ENCODE measurements at regions not wholly inside any gene's neighbourhood (a gene's known extent, or its start where the extent isn't known, plus 50 kb on each side); places are given as distances from the start of the nearest gene placed in this dataset.

DNA sequence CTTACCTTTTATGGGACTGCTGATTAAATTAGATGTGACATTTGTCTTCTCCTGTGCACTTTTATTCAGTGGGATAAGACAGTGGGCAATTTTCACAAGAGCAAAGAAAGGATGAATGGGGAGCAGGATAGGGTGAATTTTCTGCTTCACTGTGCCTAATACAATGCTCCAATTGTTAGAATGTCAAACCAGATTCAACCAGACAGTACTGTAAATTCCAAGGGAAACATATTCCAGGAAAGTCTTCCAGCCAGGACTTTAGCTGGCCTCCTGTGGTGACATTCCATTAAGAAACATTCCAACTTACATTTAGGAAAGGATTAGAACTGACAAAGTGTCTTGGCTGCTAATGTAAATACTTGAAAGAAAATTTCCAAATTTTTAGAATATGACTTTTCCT, 100.1 kb upstream of the PROK2 start:
- Mint-ChIP-seq H3K27ac (no peak overlapping the region), H3K9me3 (no peaks in the 10 kb centered on the region), H3K4me3 (no peak overlapping the region), H3K36me3 (no peaks in the 10 kb centered on the region), H3K27me3 (peaks cover 29 to 64% of the 10 kb centered on the region in 2 donors), H3K4me1 (ENCODE audit: low read depth in 2 of 2) (no peaks in the 10 kb centered on the region)
- no peak for DNase-seq (ENCODE audit: low spot score)
- no peak for ATAC-seq

DNA sequence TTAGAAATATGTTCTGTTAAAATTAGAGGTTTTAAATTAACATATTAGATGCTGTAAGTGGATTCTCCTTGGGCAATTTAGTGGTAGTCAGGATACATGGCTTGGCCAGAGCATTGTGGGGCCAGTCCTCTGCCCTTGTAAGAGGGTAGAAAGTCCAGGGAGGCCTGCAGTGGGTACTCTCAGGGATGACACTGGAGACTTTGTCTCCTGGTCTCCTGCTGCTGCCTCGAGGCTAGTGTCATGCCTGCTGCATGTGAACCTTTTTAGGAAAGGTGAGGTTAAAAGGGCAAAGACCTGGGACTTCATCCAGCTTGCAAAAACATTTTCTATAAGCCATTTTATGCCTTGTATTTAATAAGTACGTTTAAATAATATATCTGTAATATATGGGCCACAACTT, 96.8 kb upstream of the PROK2 start:
- DNase-seq (ENCODE audit: low spot score) (no peak), ATAC-seq (no peak)
- no peaks in the 10 kb centered on the region for H3K9me3 Mint-ChIP-seq
- H3K27ac Mint-ChIP-seq: no peak overlapping the region
- H3K4me1 Mint-ChIP-seq (ENCODE audit: low read depth in 2 of 2): no peaks in the 10 kb centered on the region
- H3K4me3 Mint-ChIP-seq: no peak overlapping the region
- no peaks in the 10 kb centered on the region for H3K36me3 Mint-ChIP-seq
- H3K27me3 Mint-ChIP-seq: peaks cover 21 to 45% of the 10 kb centered on the region in 2 donors

DNA sequence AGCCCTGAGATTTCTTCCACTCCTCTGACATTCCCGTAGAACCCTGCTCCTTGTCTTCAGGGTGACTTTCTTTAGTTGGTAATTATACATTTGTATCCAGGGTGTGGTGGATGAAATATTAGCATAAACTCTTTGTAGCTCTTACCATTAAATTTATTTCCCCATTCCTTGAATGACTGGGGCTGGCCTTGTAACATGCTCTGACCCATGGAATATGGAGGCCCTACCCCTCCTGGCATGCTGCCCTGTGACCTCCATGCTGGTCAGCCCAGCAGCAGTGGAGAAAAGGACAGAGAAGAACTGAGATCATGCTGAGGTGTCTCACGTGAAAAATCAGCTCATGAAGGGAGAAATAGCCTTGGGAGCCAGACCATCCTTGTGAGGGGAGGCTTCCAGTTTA, 96.1 kb upstream of the PROK2 start:
- no peaks in the 10 kb centered on the region for H3K36me3 Mint-ChIP-seq

DNA sequence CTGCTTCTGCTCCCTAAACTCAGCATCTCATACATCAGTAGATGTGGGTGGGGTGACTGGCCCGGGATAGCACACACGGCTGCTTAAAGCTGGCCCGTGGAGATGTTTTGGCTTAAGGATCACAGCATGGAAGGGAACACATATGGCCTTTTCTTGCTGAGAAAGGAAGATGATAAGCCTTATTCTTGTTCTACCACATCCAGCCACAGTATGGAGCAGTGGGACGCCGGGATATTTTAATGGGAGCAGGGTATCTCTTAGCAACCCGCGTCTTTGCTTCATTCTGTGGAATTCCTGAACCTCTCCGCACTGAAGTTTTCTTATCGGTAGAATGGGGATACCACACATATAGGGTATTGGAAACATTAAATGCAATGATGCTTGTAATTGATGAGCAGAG, 94.1 kb upstream of the PROK2 start:
- ATAC-seq (no peak), DNase-seq (ENCODE audit: low spot score) (no peak)
- Mint-ChIP-seq H3K36me3 (no peaks in the 10 kb centered on the region), H3K9me3 (no peaks in the 10 kb centered on the region), H3K4me3 (no peak overlapping the region), H3K27me3 (peaks cover 20 to 31% of the 10 kb centered on the region in 2 donors), H3K27ac (no peak overlapping the region), H3K4me1 (ENCODE audit: low read depth in 2 of 2) (peaks cover 5 to 7% of the 10 kb centered on the region in 2 donors)

More for the DNA sequence above, 96.1 kb upstream of the PROK2 start:
- Mint-ChIP-seq H3K9me3 (no peaks in the 10 kb centered on the region), H3K27ac (no peak overlapping the region), H3K27me3 (peaks cover 21 to 45% of the 10 kb centered on the region in 2 donors), H3K4me1 (ENCODE audit: low read depth in 2 of 2) (no peaks in the 10 kb centered on the region), H3K4me3 (no peak overlapping the region)
- ATAC-seq (no peak), DNase-seq (ENCODE audit: low spot score) (no peak)

DNA sequence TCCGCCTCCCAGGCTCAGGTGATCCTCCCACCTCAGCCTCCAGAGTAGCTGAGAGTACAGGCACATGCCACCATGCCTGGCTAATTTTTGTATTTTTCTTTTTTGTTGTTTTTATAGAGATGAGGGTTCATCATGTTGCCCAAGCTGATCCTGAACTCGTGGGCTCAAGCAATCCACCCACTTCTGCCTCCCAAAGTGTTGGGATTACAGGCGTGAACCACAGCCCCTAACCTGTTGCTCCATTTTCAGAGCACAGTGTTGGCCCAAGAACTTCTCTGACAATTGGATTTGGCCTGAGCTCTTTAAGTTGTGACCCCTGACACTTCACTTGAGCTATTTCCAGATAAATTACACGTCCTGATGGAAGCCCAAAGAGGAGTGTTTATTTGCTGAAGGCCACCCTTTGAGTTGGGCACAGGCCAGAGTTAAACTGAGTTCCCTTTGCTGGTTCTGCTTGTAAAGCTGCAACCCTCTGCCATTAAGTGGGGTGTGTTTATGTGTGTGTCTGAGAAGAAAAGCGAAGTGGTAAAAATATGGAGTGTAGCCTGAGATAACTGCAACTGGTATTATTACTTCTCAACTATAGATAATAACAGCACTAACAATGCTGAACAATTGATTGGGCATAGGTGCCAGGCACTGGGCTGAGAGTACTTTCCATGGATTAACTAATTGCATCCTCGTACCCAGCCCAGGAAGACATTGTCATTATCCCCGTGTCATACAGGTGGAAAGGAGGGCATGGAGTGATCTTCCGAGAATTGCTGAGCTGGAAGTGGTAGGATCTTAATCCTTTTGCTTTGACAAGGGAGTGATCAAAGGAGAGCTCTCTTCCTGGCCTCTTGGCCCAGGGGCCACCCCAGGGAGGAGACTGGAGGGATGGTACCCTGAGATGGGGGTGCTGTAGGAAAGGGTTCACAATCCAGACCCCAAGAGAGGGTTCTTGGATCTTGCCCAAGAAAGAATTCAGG, 91.5 kb upstream of the PROK2 start:
- ATAC-seq (no peak), DNase-seq (ENCODE audit: low spot score) (no peak)
- H3K27me3 Mint-ChIP-seq: peaks cover 9 to 13% of the 10 kb centered on the region in 2 donors
- no peak overlapping the region for H3K27ac Mint-ChIP-seq
- H3K36me3 Mint-ChIP-seq: no peaks in the 10 kb centered on the region
- no peak overlapping the region for H3K4me3 Mint-ChIP-seq
- H3K4me1 Mint-ChIP-seq (ENCODE audit: low read depth in 2 of 2): peaks cover 5 to 12% of the 10 kb centered on the region in 2 donors
- no peaks in the 10 kb centered on the region for H3K9me3 Mint-ChIP-seq

DNA sequence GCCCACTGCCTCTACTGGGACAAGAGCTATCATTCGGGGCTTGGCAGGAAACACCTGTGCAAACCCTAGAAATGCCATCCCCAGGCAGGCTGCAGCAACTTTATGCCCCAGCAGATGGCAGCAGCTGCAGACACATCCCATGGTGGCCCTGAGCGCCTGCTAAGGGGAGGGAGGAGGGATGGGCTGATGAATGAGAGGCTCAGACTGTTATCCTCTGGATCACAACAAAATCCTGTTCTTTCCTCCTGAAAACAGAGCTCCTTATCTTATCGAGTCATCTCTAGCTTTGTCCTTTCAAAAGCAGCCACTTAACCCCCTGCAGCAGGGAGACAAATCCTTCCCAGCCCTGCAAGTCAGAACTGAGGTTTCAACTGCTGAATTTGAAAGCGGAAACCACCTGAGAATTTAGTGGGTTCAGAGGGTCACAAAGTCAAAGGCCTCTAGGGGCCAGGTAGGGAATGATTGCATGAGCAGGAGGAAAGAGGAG, 90.6 kb upstream of the PROK2 start:
- Mint-ChIP-seq H3K36me3 (no peaks in the 10 kb centered on the region), H3K4me3 (no peak overlapping the region), H3K9me3 (no peaks in the 10 kb centered on the region), H3K27me3 (peaks cover 0 to 5% of the 10 kb centered on the region in 2 donors), H3K27ac (peak overlapping the region in 1 of 2 donors; percentile 47), H3K4me1 (ENCODE audit: low read depth in 2 of 2) (peaks cover 5 to 12% of the 10 kb centered on the region in 2 donors)
- peak; percentile 64 for DNase-seq (ENCODE audit: low spot score)
- ATAC-seq: peak; percentile 78 to 88

DNA sequence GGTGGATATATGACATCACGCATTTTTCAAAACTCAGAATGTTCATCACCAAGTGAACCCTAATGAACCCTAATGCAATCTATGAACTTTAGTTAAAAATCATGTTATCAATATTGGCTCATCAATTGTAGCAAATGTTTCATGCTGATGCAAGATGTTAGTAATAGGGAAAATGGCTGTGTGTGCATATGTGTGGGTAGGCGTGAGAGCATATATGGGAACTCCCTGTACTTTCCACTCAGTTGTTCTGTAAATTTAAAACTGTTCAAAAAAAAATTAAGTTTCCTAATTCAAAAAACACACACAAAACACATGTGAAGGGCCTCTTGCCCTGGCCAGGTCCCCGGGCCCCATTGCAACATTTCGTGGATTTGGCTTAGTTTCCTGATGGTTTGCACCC, 89.7 kb upstream of the PROK2 start:
- ATAC-seq: no peak
- Mint-ChIP-seq H3K27me3 (peaks cover 0 to 11% of the 10 kb centered on the region in 2 donors), H3K4me3 (no peak overlapping the region), H3K9me3 (no peaks in the 10 kb centered on the region), H3K4me1 (ENCODE audit: low read depth in 2 of 2) (peaks cover 5 to 12% of the 10 kb centered on the region in 2 donors), H3K36me3 (no peaks in the 10 kb centered on the region), H3K27ac (no peak overlapping the region)
- DNase-seq (ENCODE audit: low spot score): no peak

DNA sequence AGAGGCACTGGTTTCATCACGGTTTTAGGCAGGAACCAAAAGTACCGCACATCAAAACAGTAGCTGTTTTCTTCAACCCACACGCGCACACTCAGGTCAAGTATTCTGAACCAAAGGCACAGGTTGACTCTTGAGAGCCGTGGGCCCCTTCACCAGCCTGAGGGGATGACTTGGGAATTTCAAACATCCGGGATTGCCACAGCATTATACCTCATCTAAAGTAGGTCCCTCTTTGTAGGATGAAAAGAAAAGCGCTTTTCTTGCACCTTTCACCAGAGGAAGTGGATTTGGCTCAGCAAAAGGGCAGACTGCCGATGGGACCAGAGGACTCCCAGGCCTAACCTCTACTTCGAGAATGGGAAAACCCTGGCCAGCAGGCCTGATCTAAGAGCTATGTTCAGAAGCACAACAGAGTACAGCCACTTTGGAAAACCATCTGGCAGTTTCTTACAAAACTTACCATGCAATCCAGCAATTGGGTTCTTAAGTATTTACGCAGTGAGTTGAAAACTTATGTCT, 88.2 kb upstream of the PROK2 start:
- ATAC-seq: no peak

DNA sequence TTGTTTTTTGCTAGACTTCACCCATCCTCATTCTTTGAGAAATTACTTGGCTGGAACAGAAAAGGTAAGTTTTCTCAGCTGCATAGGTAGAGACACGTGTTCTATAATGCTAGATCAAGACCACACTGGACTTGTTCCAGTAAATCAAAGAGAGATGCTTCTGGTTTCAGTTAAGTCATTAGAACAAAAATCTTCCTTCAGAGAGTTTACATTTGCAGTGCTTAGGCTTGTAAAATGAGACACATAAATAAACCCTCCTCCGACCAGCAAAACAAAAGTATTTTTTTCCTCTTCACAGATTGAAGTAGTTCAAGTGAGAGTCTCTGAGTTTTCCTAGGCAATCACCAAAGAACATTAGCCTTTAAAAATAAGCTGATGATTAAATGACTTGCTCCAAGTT, 87.3 kb upstream of the PROK2 start:
- peaks cover 5 to 12% of the 10 kb centered on the region in 2 donors for H3K4me1 Mint-ChIP-seq (ENCODE audit: low read depth in 2 of 2)
- peak overlapping the region in 1 of 2 donors; percentile 33 for H3K27ac Mint-ChIP-seq
- H3K27me3 Mint-ChIP-seq: peaks cover 12 to 20% of the 10 kb centered on the region in 2 donors
- no peaks in the 10 kb centered on the region for H3K36me3 Mint-ChIP-seq
- H3K9me3 Mint-ChIP-seq: no peaks in the 10 kb centered on the region
- DNase-seq (ENCODE audit: low spot score): no peak
- ATAC-seq: no peak
- H3K4me3 Mint-ChIP-seq: no peak overlapping the region

More for the DNA sequence above, 88.2 kb upstream of the PROK2 start:
- Mint-ChIP-seq H3K4me1 (ENCODE audit: low read depth in 2 of 2) (peaks cover 5 to 12% of the 10 kb centered on the region in 2 donors), H3K4me3 (no peak overlapping the region), H3K36me3 (no peaks in the 10 kb centered on the region), H3K27ac (no peak overlapping the region), H3K27me3 (peaks cover 3 to 15% of the 10 kb centered on the region in 2 donors), H3K9me3 (no peaks in the 10 kb centered on the region)
- no peak for DNase-seq (ENCODE audit: low spot score)

DNA sequence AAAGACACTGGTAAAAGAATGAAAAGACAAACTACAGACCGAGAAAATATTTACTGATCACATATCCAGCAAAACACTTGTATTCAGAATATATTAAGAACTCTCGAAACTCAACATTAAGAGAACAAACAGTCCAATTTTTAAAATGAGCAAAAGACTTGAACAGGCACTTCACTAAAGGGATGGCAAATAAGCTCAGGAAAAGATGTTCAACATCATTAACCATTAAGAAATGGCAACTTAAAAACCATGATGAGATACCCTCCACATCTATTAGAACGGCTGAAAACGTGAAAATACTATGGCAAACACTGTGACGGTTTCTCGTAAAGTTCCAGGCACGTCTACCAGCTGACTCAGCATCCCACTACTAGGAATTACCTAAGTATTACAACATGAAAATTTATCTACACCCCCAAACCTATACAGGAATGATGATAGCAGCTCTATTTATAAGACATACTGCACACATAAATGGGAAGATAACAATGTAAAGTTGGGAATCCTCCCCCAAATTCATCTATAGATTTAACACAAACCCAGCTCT, 86.1 kb upstream of the PROK2 start:
- H3K27me3 Mint-ChIP-seq: peaks cover 22 to 23% of the 10 kb centered on the region in 2 donors
- peaks cover 5 to 12% of the 10 kb centered on the region in 2 donors for H3K4me1 Mint-ChIP-seq (ENCODE audit: low read depth in 2 of 2)
- H3K4me3 Mint-ChIP-seq: no peak overlapping the region
- no peaks in the 10 kb centered on the region for H3K36me3 Mint-ChIP-seq
- H3K27ac Mint-ChIP-seq: no peak overlapping the region
- no peaks in the 10 kb centered on the region for H3K9me3 Mint-ChIP-seq
- DNase-seq (ENCODE audit: low spot score) (no peak), ATAC-seq (no peak)

DNA sequence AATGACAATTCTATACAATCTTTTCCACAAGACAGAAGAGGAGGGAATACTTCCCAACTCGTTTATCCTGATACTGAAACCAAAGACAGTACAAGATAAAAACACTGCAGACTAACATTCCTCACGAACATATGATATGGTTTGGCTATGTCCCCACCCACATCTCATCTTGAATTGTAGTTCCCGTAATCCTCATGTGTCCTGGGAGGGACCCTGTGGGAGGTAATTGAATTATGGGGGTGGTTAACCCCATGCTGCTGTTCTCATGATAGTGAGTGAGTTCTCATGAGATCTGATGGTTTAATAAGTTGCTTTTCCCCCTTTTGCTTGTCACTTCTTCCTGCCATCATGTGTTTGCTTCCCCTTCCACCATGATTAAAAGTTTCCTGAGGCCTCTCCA, 83.9 kb upstream of the PROK2 start:
- no peak overlapping the region for H3K4me3 Mint-ChIP-seq
- ATAC-seq: no peak

DNA sequence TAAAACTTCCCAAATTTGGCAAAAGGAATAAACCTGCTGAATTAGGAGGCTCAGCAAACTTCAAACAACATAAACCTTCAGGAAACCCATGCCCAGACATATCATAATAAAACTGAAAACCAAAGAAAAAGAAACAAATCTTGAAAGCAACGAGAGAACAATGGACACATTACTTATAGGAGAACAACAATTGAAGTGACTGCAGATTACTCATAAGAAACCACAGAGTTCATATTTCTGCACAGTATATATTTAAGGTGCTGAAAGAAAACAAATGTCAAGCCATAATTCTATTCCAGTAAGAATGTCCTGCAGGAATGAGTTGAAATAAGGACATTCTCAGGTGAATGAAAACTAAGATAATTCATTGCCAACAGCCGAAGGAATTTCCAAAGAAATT, 80.8 kb upstream of the PROK2 start:
- H3K27ac Mint-ChIP-seq: no peak overlapping the region
- H3K9me3 Mint-ChIP-seq: no peaks in the 10 kb centered on the region
- H3K4me3 Mint-ChIP-seq: no peak overlapping the region
- H3K36me3 Mint-ChIP-seq: no peaks in the 10 kb centered on the region
- H3K27me3 Mint-ChIP-seq: peaks cover 41 to 55% of the 10 kb centered on the region in 2 donors
- no peaks in the 10 kb centered on the region for H3K4me1 Mint-ChIP-seq (ENCODE audit: low read depth in 2 of 2)
- ATAC-seq: no peak
- no peak for DNase-seq (ENCODE audit: low spot score)

More for the DNA sequence above, 83.9 kb upstream of the PROK2 start:
- H3K27me3 Mint-ChIP-seq: peaks cover 30 to 38% of the 10 kb centered on the region in 2 donors
- no peaks in the 10 kb centered on the region for H3K36me3 Mint-ChIP-seq
- peaks cover 0 to 5% of the 10 kb centered on the region in 2 donors for H3K4me1 Mint-ChIP-seq (ENCODE audit: low read depth in 2 of 2)
- no peak for DNase-seq (ENCODE audit: low spot score)
- H3K27ac Mint-ChIP-seq: no peak overlapping the region
- H3K9me3 Mint-ChIP-seq: no peaks in the 10 kb centered on the region

DNA sequence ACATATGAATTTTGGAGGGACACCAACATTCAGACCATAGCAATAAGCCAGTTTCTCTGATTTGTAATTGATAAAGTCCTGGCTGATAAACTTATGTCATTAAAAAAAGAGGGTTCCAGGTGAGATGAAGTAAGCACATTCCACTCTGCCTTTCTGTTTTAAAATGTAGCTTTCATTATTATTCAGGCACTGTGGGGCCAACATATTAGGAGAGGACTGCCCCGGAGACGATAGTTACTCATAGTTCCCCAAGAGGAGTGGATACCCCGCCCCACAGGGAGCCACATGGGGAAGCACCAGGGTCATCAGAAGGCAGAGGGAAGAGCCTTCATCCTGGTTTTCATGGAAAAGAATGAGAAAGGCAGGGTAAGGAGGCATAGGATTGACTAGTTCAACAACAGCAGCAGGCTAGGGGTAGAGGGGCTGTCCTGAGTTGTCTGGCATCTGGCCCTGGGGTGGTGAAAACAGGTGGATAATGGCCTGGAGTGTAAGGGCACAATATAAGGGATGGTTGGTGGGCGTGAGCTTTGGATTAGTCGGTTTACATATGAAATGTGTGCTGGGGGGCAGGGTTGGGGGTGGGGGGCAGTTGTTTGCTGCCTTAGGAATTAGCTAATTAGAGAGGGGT, 78.7 kb upstream of the PROK2 start:
- ATAC-seq (no peak), DNase-seq (ENCODE audit: low spot score) (no peak)
- Mint-ChIP-seq H3K4me1 (ENCODE audit: low read depth in 2 of 2) (peaks cover 3 to 5% of the 10 kb centered on the region in 2 donors), H3K9me3 (no peaks in the 10 kb centered on the region), H3K27me3 (peaks cover 39 to 55% of the 10 kb centered on the region in 2 donors), H3K36me3 (no peaks in the 10 kb centered on the region), H3K27ac (no peak overlapping the region), H3K4me3 (no peak overlapping the region)
